Osteoblast (primary cell): ENCODE measurements at regions not wholly inside any gene's neighbourhood (a gene's known extent, or its start where the extent isn't known, plus 50 kb on each side); places are given as distances from the start of the nearest gene placed in this dataset.
A peak's percentile ranks its signal among the peaks of the same experiment; 100 is the strongest.

ENCODE experiments used
- DNase-seq: peaks from one replicate; pipeline ENCODE4 v3.0.0; 2011; ENCODE audit warnings: low spot score, mixed read lengths; ENCODE audit not compliant: insufficient read length; ENCODE audit errors: missing footprints
- H2AFZ ChIP-seq: 2 replicates; pipeline ENCODE4 v1.6.0; 2011; ENCODE audit warnings: mild to moderate bottlenecking, low read length
- H3K27ac ChIP-seq: 2 replicates; pipeline ENCODE4 v1.5.1; 2011; ENCODE audit warnings: mild to moderate bottlenecking, low read depth, low read length, moderate library complexity
- H3K27me3 ChIP-seq: 2 replicates; pipeline ENCODE4 v1.6.0; 2012; ENCODE audit warnings: mild to moderate bottlenecking, control low read depth, inconsistent platforms, low read length, moderate library complexity; ENCODE audit not compliant: insufficient read depth
- H3K36me3 ChIP-seq: 2 replicates; pipeline ENCODE4 v1.5.1; 2011; ENCODE audit warnings: mild to moderate bottlenecking, low read length, control low read depth, moderate library complexity; ENCODE audit not compliant: insufficient read depth
- H3K4me1 ChIP-seq: 2 replicates; pipeline ENCODE4 v1.5.1; 2011; ENCODE audit warnings: mild to moderate bottlenecking, low read length, control low read depth, moderate library complexity; ENCODE audit not compliant: insufficient read depth
- H3K4me2 ChIP-seq: 2 replicates; pipeline ENCODE4 v1.6.0; 2011; ENCODE audit warnings: mild to moderate bottlenecking, low read length; ENCODE audit not compliant: insufficient read depth
- H3K4me3 ChIP-seq: fragments of 200-600 bp; sonication (generic); 3 replicates; pipeline ENCODE4 v1.5.1; 2012; ENCODE audit warnings: mild to moderate bottlenecking, low read length, inconsistent platforms; ENCODE audit not compliant: insufficient read depth
- H3K79me2 ChIP-seq: 2 replicates; pipeline ENCODE4 v1.6.0; 2012; ENCODE audit warnings: mild to moderate bottlenecking, low read length, control low read depth, inconsistent platforms; ENCODE audit not compliant: insufficient read depth
- H3K9me3 ChIP-seq: 2 replicates; pipeline ENCODE4 v1.5.1; 2011; ENCODE audit warnings: low read depth, low read length, control low read depth
- H4K20me1 ChIP-seq: 2 replicates; pipeline ENCODE4 v1.6.0; 2012; ENCODE audit warnings: mild to moderate bottlenecking, low read length, control low read depth; ENCODE audit not compliant: insufficient read depth
- TF ChIP-seq, protein P1 (sequence below): IDR thresholded peaks from 2 replicates; pipeline ENCODE4 v1.5.1; 2011; ENCODE audit warnings: mild to moderate bottlenecking, low read depth, low read length, moderate library complexity; ENCODE audit errors: extremely low read depth

DNA sequence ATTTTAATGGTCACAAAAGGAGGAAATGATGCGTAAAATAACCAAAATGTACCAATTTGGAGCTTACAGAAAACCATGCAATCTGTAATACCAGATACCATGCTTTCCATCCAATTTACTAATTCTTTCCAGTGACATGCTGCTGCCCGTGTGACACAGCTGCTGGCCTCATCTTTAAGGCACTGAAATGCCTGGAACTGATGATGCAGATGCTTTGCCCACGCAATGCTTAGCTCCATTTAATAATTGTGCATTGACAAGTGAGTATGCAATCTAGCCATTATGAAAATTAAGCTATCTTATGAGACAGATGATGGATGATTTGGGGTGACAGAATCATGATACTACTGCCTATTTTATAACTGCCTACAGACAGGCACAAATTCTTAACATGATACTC is 169.2 kb upstream of the CTNND2 start:
- Histone ChIP-seq H3K4me1 (no peaks in the 10 kb centered on the region), H3K4me3 (no peak overlapping the region), H4K20me1 (no peaks in the 10 kb centered on the region), H3K36me3 (no peaks in the 10 kb centered on the region), H3K27me3 (no peaks in the 10 kb centered on the region), H3K4me2 (no peak overlapping the region), H2AFZ (no peak overlapping the region), H3K9me3 (no peaks in the 10 kb centered on the region), H3K79me2 (no peaks in the 10 kb centered on the region), H3K27ac (no peak overlapping the region)
- TF ChIP-seq, protein P1, sequence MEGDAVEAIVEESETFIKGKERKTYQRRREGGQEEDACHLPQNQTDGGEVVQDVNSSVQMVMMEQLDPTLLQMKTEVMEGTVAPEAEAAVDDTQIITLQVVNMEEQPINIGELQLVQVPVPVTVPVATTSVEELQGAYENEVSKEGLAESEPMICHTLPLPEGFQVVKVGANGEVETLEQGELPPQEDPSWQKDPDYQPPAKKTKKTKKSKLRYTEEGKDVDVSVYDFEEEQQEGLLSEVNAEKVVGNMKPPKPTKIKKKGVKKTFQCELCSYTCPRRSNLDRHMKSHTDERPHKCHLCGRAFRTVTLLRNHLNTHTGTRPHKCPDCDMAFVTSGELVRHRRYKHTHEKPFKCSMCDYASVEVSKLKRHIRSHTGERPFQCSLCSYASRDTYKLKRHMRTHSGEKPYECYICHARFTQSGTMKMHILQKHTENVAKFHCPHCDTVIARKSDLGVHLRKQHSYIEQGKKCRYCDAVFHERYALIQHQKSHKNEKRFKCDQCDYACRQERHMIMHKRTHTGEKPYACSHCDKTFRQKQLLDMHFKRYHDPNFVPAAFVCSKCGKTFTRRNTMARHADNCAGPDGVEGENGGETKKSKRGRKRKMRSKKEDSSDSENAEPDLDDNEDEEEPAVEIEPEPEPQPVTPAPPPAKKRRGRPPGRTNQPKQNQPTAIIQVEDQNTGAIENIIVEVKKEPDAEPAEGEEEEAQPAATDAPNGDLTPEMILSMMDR, result no peak
- DNase-seq, result no peak

- H3K9me3 ChIP-seq, result no peaks in the 10 kb centered on the region
- no peaks in the 10 kb centered on the region for H3K27me3 ChIP-seq
- H3K4me3 ChIP-seq, result no peak overlapping the region
- TF ChIP-seq, protein P1, result no peak
- H3K36me3 ChIP-seq, result no peaks in the 10 kb centered on the region
- H2AFZ ChIP-seq, result no peak overlapping the region
- H4K20me1 ChIP-seq, result no peaks in the 10 kb centered on the region
- H3K79me2 ChIP-seq, result no peaks in the 10 kb centered on the region
- no peak overlapping the region for H3K4me2 ChIP-seq
- no peak overlapping the region for H3K27ac ChIP-seq
- H3K4me1 ChIP-seq, result no peaks in the 10 kb centered on the region
- DNase-seq, result no peak
Measured at GRCh38 chr5:12072441-12072840, 168.2 kb upstream of the CTNND2 start.

DNA sequence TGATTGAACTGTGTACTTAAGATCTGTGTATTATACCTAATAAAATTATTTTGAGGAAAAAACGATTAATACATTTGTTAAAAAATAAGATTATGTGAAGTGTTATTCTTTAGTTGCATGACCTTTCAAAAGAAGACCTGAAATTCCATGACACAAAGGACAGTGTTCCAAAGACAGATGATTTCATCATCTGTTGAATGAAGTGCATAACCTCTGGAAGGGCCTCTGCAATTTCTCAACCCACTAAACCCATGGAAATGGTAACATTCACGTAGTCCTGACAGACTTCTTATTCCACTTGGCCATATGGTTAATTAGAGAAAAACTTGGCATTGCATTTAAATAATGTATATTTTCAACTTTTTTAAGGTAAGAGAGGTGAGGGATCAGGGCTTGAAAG is 167.2 kb upstream of the CTNND2 start:
- no peak for DNase-seq
- TF ChIP-seq, protein P1, result no peak
- no peaks in the 10 kb centered on the region for H3K36me3 ChIP-seq
- H3K27me3 ChIP-seq, result no peaks in the 10 kb centered on the region
- H3K4me3 ChIP-seq, result no peak overlapping the region
- H4K20me1 ChIP-seq, result no peaks in the 10 kb centered on the region
- H2AFZ ChIP-seq, result no peak overlapping the region
- H3K4me2 ChIP-seq, result no peak overlapping the region
- no peak overlapping the region for H3K27ac ChIP-seq
- no peaks in the 10 kb centered on the region for H3K79me2 ChIP-seq
- no peaks in the 10 kb centered on the region for H3K4me1 ChIP-seq
- H3K9me3 ChIP-seq, result no peaks in the 10 kb centered on the region

DNA sequence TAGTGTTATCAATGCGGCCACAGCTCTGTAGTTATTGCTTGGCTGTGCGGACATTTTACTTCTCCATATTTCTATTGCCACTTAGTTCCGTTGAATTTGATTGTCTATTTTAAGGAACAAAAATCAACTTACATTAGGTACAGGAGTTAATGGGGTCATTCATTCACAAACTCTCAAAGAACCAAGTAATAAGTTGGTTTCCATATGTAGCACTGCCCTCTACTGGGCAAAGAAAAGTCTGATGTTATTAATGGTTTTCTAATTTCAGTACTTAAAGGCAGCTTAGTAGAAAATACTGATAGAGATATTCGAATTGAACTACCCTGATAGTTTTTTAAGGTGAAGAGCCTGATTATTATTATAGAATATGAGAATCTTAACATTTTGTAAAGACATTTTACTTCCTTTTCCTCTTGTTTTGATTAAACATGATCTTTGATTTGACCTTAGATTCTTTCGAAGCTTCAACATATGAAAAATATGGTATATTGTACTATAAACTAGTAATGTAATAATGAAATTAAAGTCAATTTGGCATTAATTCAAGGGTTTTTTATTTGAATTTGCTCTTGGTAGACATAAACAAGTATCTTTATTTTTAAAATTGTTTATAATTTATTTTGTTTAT is 119.5 kb upstream of the CTNND2 start:
- no peak for DNase-seq
- H3K4me3 ChIP-seq, result no peak overlapping the region

More for the DNA sequence above, 119.5 kb upstream of the CTNND2 start:
- TF ChIP-seq, protein P1, result peak; percentile 50
- H3K9me3 ChIP-seq, result no peaks in the 10 kb centered on the region
- H3K4me2 ChIP-seq, result no peak overlapping the region
- no peaks in the 10 kb centered on the region for H3K36me3 ChIP-seq
- no peaks in the 10 kb centered on the region for H3K4me1 ChIP-seq
- H4K20me1 ChIP-seq, result no peaks in the 10 kb centered on the region
- no peak overlapping the region for H3K27ac ChIP-seq
- H2AFZ ChIP-seq, result no peak overlapping the region
- H3K79me2 ChIP-seq, result no peaks in the 10 kb centered on the region
- no peaks in the 10 kb centered on the region for H3K27me3 ChIP-seq
